ENCODE measurements at regions not wholly inside any gene's neighbourhood (a gene's known extent, or its start where the extent isn't known, plus 50 kb on each side); places are given as distances from the start of the nearest gene placed in this dataset.
"Not testable (repeated sequence)": the region's sequence is repeated elsewhere in the genome, so short reads cannot be mapped to it uniquely, and the experiment has no call there.

DNA sequence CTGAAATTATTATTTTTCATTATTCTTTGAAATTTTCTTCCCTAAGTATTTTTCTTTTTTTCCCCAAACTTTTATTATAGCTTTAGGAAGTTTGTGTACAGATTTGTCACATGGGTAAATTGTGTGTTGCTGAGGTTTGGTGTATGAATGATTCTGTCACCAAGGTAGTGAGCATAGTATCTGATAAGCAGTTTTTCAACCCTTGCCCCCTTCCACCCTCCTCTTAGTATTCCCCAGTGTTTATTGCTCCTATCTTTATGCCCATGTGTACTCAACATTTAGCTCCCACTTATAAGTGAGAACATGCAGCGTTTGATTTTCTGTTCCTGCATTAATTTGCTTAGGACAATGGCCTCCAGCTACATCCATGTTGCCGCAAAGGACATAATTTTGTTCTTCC is 103.9 kb upstream of the MAGEB2 start:
- TF ChIP-seq, protein P1, sequence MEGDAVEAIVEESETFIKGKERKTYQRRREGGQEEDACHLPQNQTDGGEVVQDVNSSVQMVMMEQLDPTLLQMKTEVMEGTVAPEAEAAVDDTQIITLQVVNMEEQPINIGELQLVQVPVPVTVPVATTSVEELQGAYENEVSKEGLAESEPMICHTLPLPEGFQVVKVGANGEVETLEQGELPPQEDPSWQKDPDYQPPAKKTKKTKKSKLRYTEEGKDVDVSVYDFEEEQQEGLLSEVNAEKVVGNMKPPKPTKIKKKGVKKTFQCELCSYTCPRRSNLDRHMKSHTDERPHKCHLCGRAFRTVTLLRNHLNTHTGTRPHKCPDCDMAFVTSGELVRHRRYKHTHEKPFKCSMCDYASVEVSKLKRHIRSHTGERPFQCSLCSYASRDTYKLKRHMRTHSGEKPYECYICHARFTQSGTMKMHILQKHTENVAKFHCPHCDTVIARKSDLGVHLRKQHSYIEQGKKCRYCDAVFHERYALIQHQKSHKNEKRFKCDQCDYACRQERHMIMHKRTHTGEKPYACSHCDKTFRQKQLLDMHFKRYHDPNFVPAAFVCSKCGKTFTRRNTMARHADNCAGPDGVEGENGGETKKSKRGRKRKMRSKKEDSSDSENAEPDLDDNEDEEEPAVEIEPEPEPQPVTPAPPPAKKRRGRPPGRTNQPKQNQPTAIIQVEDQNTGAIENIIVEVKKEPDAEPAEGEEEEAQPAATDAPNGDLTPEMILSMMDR (IDR thresholded peaks at IDR 0.05), result no peak
- Histone ChIP-seq H3K27me3 (no peaks in the 10 kb centered on the region), H3K4me3 (no peak overlapping the region), H3K9me3 (no peaks in the 10 kb centered on the region), H3K27ac (replicated peaks in 1 of 4) (no peak overlapping the region), H3K36me3 (no peaks in the 10 kb centered on the region), H3K4me1 (no peaks in the 10 kb centered on the region)
- 76% methylated on average over 2 of the region's 2 CpGs for WGBS
- DNase-seq (ENCODE audit: extremely low spot score), result no peak
- intact Hi-C loops (cut with DNase I), result no loop called here

DNA sequence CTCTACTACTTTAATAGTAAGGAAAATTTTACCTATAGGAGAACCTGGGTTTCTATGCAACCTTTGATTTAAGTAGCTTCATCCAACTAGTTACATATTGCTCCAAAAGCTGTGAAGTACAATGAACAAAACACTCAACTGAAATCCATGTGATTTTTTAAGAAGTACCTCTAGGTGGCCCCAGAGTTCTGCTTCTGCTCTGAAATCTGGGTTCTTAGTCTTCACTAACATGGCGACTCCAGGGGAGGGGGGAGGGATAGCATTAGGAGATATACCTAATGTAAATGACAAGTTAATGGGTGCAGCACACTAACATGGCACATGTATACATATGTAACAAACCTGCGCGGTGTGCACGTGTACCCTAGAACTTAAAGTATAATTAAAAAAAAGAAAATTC is 73.4 kb upstream of the MAGEB2 start:
- Histone ChIP-seq H3K27ac (replicated peaks in 1 of 4) (no peak overlapping the region), H3K4me3 (no peak overlapping the region), H3K4me1 (no peaks in the 10 kb centered on the region), H3K27me3 (no peaks in the 10 kb centered on the region), H3K9me3 (no peaks in the 10 kb centered on the region), H3K36me3 (no peaks in the 10 kb centered on the region)
- TF ChIP-seq POLR2AphosphoS5 (IDR thresholded peaks at IDR 0.05) (no peak), EP300 (IDR thresholded peaks at IDR 0.05) (no peak), POLR2A (IDR thresholded peaks at IDR 0.05; ENCODE audit: low read depth) (no peak)
- TF ChIP-seq, protein P1 (IDR thresholded peaks at IDR 0.05), result no peak
- 19% methylated on average over 4 of the region's 4 CpGs for WGBS
- DNase-seq (ENCODE audit: extremely low spot score), result no peak
- intact Hi-C loops (cut with DNase I), result no loop called here

DNA sequence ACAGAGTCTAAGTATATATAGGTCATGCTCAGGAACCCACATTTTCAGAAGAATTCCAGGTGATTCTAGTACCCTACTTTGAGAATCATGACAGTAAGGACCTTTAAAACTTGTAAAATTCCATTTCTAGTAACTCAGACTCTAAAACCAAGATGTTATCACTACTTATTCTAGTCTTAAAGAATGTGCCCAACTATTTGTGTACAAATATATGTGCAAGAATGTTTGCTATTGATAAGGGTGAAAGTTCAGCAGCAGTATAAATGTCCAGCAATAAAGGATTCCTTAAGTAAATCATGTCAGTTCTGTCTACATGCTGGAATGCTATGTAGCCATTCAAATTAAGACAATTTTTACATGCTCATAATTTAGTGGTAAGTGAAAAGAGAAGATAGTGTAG is 71.1 kb upstream of the MAGEB2 start:
- no peaks in the 10 kb centered on the region for H3K27me3 ChIP-seq
- no peak overlapping the region for H3K4me3 ChIP-seq
- no peak overlapping the region for H3K27ac ChIP-seq (replicated peaks in 1 of 4)
- H3K4me1 ChIP-seq, result no peaks in the 10 kb centered on the region
- DNase-seq (ENCODE audit: extremely low spot score), result no peak
- no peaks in the 10 kb centered on the region for H3K36me3 ChIP-seq
- no peaks in the 10 kb centered on the region for H3K9me3 ChIP-seq
- TF ChIP-seq POLR2AphosphoS5 (IDR thresholded peaks at IDR 0.05) (no peak), POLR2A (IDR thresholded peaks at IDR 0.05; ENCODE audit: low read depth) (no peak)
- intact Hi-C loops (cut with DNase I), result no loop called here

DNA sequence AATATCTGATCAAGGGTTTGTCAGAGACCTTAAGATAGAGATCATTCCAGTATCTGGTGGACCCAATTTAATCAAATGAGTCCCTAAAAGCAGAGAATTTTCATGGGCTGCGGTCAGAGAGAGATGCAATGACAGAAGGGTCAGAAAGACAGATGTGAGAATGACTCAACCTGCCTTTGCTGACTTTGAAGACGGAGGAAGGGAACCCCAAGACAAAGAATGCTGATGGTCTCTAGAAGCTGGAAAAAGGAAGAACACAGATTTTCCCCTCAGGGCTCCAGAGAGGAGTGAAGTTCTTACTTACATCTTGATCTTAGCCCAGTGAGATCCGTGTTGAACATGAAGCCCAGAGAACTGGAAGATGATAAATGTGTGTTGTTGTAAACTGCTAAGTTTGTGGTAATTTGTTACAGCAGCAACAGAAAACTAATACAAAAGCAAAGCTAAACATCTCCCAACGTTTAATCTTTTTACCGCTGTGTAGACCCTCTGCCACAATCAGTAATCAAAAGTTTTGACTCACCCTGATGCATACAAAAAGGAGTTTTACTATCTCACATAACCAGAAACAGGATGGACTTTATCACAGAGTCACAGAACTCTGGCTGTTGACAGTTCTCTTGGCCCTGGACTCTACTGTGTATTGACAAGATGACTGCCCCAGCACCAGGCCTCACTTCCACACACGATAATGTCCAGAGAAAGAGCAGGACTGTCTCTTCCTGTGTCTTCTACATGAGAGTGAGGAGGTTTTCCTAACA is 70.2 kb upstream of the MAGEB2 start:
- Histone ChIP-seq H3K27me3 (no peaks in the 10 kb centered on the region), H3K4me1 (no peaks in the 10 kb centered on the region), H3K9me3 (no peaks in the 10 kb centered on the region), H3K36me3 (no peaks in the 10 kb centered on the region), H3K4me3 (no peak overlapping the region), H3K27ac (replicated peaks in 1 of 4) (no peak overlapping the region)
- no peak for TF ChIP-seq POLR2A (IDR thresholded peaks at IDR 0.05; ENCODE audit: low read depth)
- TF ChIP-seq POLR2AphosphoS5 (IDR thresholded peaks at IDR 0.05), result no peak
- no peak for TF ChIP-seq EP300 (IDR thresholded peaks at IDR 0.05)
- TF ChIP-seq, protein P1 (IDR thresholded peaks at IDR 0.05), result no peak
- 72% methylated on average over 6 of the region's 6 CpGs for WGBS
- no peak for DNase-seq (ENCODE audit: extremely low spot score)
- intact Hi-C loops (cut with DNase I), result no loop called here

DNA sequence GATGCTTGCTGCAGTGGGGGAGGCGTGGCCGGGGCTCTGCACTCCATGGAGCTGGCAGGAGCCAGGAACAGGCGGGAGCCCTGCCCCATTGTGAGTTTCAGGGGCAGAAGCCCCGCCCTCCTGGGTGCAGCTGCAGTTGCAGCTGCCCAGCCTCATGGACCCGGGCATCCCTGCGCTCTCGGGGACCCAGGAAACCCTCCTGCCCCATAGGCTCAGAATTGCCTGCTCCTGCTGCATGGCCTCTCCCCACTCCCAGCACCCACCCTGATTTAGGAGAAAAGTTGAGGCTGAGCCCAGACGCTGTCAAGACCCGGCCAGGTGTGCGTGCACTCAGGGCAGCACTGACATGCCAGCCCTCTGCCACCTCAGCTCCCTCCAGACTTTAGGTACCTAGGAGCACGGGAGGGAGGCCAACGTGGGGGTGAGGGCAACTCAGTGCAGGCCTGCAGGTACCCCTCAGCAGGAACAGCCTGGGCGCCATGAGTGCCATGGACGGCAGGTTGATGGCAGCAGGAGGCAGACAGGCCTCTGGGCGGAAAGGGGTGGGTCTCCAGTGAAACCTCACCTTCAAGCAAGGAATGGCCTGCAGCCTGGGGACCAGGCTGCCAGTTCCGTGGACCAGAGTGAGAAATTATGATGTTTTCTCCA is 67.2 kb upstream of the MAGEB2 start:
- H3K36me3 ChIP-seq, result no peaks in the 10 kb centered on the region
- no peaks in the 10 kb centered on the region for H3K9me3 ChIP-seq
- intact Hi-C loops (cut with DNase I), result no loop called here
- no peak overlapping the region for H3K27ac ChIP-seq (replicated peaks in 1 of 4)
- H3K4me3 ChIP-seq, result no peak overlapping the region
- H3K4me1 ChIP-seq, result no peaks in the 10 kb centered on the region
- WGBS, result 88% methylated on average over 12 of the region's 16 CpGs
- no peak for DNase-seq (ENCODE audit: extremely low spot score)
- TF ChIP-seq, protein P1 (IDR thresholded peaks at IDR 0.05), result no peak
- TF ChIP-seq POLR2AphosphoS5 (IDR thresholded peaks at IDR 0.05) (no peak), EP300 (IDR thresholded peaks at IDR 0.05) (no peak), POLR2A (IDR thresholded peaks at IDR 0.05; ENCODE audit: low read depth) (no peak)
- H3K27me3 ChIP-seq, result no peaks in the 10 kb centered on the region

DNA sequence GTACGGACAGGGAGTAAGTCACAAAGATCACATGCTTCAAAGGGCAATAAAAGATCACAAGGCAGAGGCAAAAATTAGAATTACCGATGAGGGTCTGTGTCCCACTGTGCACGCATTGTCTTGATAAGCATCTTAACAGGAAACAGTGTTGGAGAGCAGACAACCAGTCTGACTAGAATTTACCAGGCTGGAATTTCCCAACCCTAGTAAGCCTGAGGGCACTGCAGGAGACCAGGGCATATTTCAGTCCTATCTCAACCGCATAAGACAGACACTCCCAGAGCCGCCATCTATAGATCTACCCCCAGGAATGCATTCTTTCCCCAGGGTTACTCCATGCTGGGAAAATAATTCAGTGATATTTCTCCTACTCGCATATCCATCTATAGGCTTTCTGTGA is 66.2 kb upstream of the MAGEB2 start:
- 81% methylated on average over 6 of the region's 6 CpGs for WGBS
- H3K4me1 ChIP-seq; H3K4me3 ChIP-seq; H3K27me3 ChIP-seq; H3K36me3 ChIP-seq; H3K9me3 ChIP-seq; intact Hi-C loops (cut with DNase I); DNase-seq (ENCODE audit: extremely low spot score); H3K27ac ChIP-seq (replicated peaks in 1 of 4): not testable (repeated sequence)
